Bronchial epithelial cell (primary cell): ENCODE measurements at regions not wholly inside any gene's neighbourhood (a gene's known extent, or its start where the extent isn't known, plus 50 kb on each side); places are given as distances from the start of the nearest gene placed in this dataset.

ENCODE experiments used
- DNase-seq: peaks from one replicate; pipeline ENCODE4 v3.0.0-alpha.2; 2010; ENCODE audit warnings: low read depth
- FAIRE-seq: peaks from 2 replicates; lab custom pipeline; 2011; peaks lifted over from hg19 to GRCh38; lab: Jason Lieb, UNC
- H3K27me3 ChIP-seq: 2 replicates; pipeline ENCODE4 v1.5.1; 2011; ENCODE audit warnings: low read length; ENCODE audit not compliant: control insufficient read depth, insufficient read depth
- H3K36me3 ChIP-seq: 2 replicates; pipeline ENCODE4 v1.5.1; 2011; ENCODE audit warnings: low read length; ENCODE audit not compliant: control insufficient read depth, insufficient read depth
- H3K4me3 ChIP-seq: 2 replicates; pipeline ENCODE4 v1.5.1; 2011; ENCODE audit warnings: mild to moderate bottlenecking, low read depth, low read length, control low read depth
- TF ChIP-seq, protein P1 (sequence below): IDR thresholded peaks from 2 replicates; pipeline ENCODE4 v1.5.1; 2011; ENCODE audit warnings: mild to moderate bottlenecking, moderate library complexity, low read length, control low read depth, inconsistent platforms; ENCODE audit not compliant: insufficient read depth, severe bottlenecking

DNA sequence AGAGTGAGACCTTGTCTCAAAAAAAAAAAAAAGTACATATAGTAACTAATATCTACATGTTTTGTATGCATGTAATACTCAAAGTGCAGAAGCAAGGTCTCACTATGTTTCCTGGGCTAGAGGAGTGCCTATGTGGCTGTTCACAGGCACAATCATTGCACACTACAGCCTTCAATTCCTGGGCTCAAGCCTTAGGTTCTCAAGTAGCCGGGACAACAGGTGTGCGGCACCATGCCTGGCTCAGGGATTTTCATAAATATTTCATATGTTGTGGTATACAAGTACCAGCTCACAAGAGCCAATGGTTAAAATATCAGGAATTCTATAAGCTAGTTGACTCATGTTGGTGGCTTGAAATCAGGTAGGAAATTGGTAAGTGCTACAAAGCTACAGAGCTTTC is 94.8 kb downstream of the LARP7 start:
- TF ChIP-seq, protein P1, sequence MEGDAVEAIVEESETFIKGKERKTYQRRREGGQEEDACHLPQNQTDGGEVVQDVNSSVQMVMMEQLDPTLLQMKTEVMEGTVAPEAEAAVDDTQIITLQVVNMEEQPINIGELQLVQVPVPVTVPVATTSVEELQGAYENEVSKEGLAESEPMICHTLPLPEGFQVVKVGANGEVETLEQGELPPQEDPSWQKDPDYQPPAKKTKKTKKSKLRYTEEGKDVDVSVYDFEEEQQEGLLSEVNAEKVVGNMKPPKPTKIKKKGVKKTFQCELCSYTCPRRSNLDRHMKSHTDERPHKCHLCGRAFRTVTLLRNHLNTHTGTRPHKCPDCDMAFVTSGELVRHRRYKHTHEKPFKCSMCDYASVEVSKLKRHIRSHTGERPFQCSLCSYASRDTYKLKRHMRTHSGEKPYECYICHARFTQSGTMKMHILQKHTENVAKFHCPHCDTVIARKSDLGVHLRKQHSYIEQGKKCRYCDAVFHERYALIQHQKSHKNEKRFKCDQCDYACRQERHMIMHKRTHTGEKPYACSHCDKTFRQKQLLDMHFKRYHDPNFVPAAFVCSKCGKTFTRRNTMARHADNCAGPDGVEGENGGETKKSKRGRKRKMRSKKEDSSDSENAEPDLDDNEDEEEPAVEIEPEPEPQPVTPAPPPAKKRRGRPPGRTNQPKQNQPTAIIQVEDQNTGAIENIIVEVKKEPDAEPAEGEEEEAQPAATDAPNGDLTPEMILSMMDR, result no peak
- FAIRE-seq (no peak), DNase-seq (no peak)
- H3K27me3 ChIP-seq, result no peaks in the 10 kb centered on the region
- H3K4me3 ChIP-seq, result no peak overlapping the region
- no peaks in the 10 kb centered on the region for H3K36me3 ChIP-seq

GRCh38 chr4:112732142-112732541 is 95.2 kb downstream of the LARP7 start:
- Histone ChIP-seq H3K36me3 (no peaks in the 10 kb centered on the region), H3K4me3 (no peak overlapping the region), H3K27me3 (no peaks in the 10 kb centered on the region)
- TF ChIP-seq, protein P1, result no peak
- DNase-seq (no peak), FAIRE-seq (no peak)

DNA sequence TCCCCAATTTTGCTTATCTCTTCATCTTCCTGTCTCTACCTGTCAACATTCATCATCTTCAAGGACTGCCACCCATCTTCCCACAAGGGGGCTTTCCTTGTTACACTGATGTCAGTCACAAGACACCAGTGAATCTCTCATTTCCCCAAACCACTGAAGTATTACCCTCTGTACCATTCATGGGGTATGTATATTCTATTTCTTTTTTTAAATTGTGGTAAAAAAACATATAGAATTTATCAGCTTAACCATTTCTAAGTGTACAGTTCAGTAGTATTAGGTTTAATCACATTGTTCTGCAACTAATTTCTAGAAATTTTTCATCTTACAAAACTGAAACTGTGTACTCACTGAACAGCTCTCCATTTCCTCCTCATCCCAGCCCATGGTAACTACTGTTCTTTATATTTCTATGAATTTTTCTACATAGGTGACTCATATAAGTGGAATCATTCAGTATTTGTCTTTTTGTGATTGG is 98.6 kb downstream of the LARP7 start:
- DNase-seq (peak; percentile 43), FAIRE-seq (no peak)
- TF ChIP-seq, protein P1, result no peak
- Histone ChIP-seq H3K27me3 (no peaks in the 10 kb centered on the region), H3K4me3 (no peak overlapping the region), H3K36me3 (no peaks in the 10 kb centered on the region)

DNA sequence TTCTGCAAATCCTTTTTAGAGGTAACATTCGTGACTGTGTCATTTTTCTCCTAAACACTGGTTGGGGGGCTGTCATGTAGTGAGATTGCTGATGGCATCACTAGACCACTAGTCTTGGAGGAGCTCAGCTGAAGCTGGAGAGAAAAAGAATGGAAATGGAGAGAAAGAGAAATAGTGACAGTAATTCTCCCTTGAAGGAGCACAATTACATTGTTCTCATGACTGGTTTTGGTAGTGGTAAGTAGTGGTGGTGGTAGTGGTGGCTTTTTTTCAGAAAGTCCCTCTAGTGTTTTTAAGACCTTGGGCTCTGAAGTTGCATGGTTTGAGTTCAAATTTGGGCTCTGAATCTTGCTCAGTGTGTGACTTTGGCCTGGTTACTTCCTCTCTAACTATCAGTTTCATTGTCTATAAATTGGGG is 99.8 kb downstream of the LARP7 start:
- Histone ChIP-seq H3K4me3 (no peak overlapping the region), H3K27me3 (no peaks in the 10 kb centered on the region), H3K36me3 (no peaks in the 10 kb centered on the region)
- FAIRE-seq, result no peak
- no peak for DNase-seq
- TF ChIP-seq, protein P1, result no peak

- Histone ChIP-seq H3K4me3 (no peak overlapping the region), H3K27me3 (no peaks in the 10 kb centered on the region), H3K36me3 (no peaks in the 10 kb centered on the region)
- FAIRE-seq (no peak), DNase-seq (peak; percentile 62)
- TF ChIP-seq, protein P1, result no peak
Observed at GRCh38 chr4:112739442-112739841, 102.5 kb downstream of the LARP7 start.

DNA sequence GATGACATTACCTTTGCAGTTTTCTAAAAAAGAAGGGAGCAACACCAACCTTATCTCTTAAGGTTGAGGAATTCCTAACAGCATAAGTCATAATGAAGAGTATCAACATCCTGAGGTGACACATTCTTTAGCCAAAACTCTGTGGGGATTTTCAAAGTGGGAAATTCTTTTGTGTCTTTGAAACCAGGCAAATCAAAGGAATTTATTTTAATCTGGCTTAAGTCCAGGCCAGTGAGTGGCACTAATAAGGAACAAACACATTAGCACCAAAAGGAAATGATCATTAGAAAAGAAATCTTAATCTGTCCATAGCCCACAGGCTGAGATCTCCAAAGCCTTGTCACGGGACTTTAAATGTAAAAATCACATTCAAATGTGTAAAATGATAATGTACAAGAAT is 110.1 kb downstream of the LARP7 start:
- Histone ChIP-seq H3K4me3 (no peak overlapping the region), H3K36me3 (no peaks in the 10 kb centered on the region), H3K27me3 (no peaks in the 10 kb centered on the region)
- FAIRE-seq, result no peak
- peak; percentile 39 for DNase-seq
- TF ChIP-seq, protein P1, result no peak
